ENCODE measurements at regions not wholly inside any gene's neighbourhood (a gene's known extent, or its start where the extent isn't known, plus 50 kb on each side); places are given as distances from the start of the nearest gene placed in this dataset.

- ChIA-PET CTCF (no interaction called here), RAD21 (ENCODE audit: low non-redundant PET in 1 of 2, low total read pairs in 2 of 2, uncharacterized antibody in 2 of 2, unreplicated experiment in 2 of 2) (no interaction called here)
- no peak overlapping the region for H3K4me2 ChIP-seq (ENCODE audit: low read length)
These were observed 117.5 kb upstream of the FOXP2 start for GRCh38 chr7:114297121-114297520.

More at GRCh38 chr7:114297121-114297520, 117.5 kb upstream of the FOXP2 start:
- Histone ChIP-seq H2AFZ (ENCODE audit: low read depth, low read length, poor library complexity, severe bottlenecking) (no peak overlapping the region), H3K9ac (ENCODE audit: low read length) (no peak overlapping the region), H3K4me1 (ENCODE audit: control insufficient read depth in 1 of 2, insufficient read depth in 2 of 2, low read length in 2 of 2) (no peaks in the 10 kb centered on the region), H3K9me2 (ENCODE audit: insufficient read depth) (no peaks in the 10 kb centered on the region), H3K27me3 (ENCODE audit: insufficient read depth, low read length) (no peaks in the 10 kb centered on the region), H4K20me1 (ENCODE audit: insufficient read depth) (no peaks in the 10 kb centered on the region), H3K4me3 (replicated peaks in 1 of 2; ENCODE audit: low read depth in 1 of 2, low read length in 2 of 2) (no peak overlapping the region), H3K36me3 (ENCODE audit: control insufficient read depth in 1 of 2, insufficient read depth in 2 of 2, low read length in 2 of 2) (no peaks in the 10 kb centered on the region), H3K9me3 (ENCODE audit: control insufficient read depth in 1 of 2, insufficient read depth in 1 of 2, low read depth in 1 of 2, low read length in 2 of 2) (no peaks in the 10 kb centered on the region), H3K79me2 (ENCODE audit: insufficient read depth, low read length) (no peaks in the 10 kb centered on the region), H3K27ac (ENCODE audit: low read depth, low read length) (no peak overlapping the region)
- intact Hi-C loops (cut with micrococcal nuclease): no loop called here
- no TSS peak for BruUV-seq (replicated peaks)
- ATAC-seq (no peak), DNase-seq (ENCODE audit: low read depth, low spot score) (no peak)
- TF ChIP-seq CTCF (IDR thresholded peaks at IDR 0.05 in 2 of 3, conservative IDR thresholded peaks at IDR 0.05 in 1 of 3; ENCODE audit: borderline replicate concordance in 1 of 3, insufficient read depth in 1 of 3, low read depth in 2 of 3, low read length in 2 of 3) (no peak), TCF7L2 (IDR thresholded peaks at IDR 0.05; ENCODE audit: borderline replicate concordance, extremely low read depth, insufficient read depth, insufficient read length) (no peak), EZH2 (IDR thresholded peaks at IDR 0.05) (no peak), ZFX (IDR thresholded peaks at IDR 0.05) (no peak), POLR2A (IDR thresholded peaks at IDR 0.05; ENCODE audit: borderline replicate concordance, extremely low read depth, insufficient read depth, insufficient read length) (no peak), MAX (IDR thresholded peaks at IDR 0.05) (no peak), YY1 (IDR thresholded peaks at IDR 0.05; ENCODE audit: extremely low read depth, insufficient replicate concordance, low read depth, low read length) (no peak), CBX3 (IDR thresholded peaks at IDR 0.05; ENCODE audit: low read depth) (no peak), SIN3A (IDR thresholded peaks at IDR 0.05; ENCODE audit: low read depth) (no peak), REST (IDR thresholded peaks at IDR 0.05; ENCODE audit: low read depth) (no peak), EZH2phosphoT487 (IDR thresholded peaks at IDR 0.05; ENCODE audit: borderline replicate concordance) (no peak), ELF1 (IDR thresholded peaks at IDR 0.05; ENCODE audit: borderline replicate concordance, low read depth) (no peak)
- POLR2A ChIA-PET: no interaction called here

Measured in HCT116 (cell line).